ENCODE measurements at regions not wholly inside any gene's neighbourhood (a gene's known extent, or its start where the extent isn't known, plus 50 kb on each side); places are given as distances from the start of the nearest gene placed in this dataset.

GRCh38 chr5:155430192-155430591 lies 416.6 kb downstream of the KIF4B start:
- H3K36me3 ChIP-seq (ENCODE audit: control insufficient read depth, insufficient read depth, low read length), result no peaks in the 10 kb centered on the region
- no peaks in the 10 kb centered on the region; the same call in 1 of the 2 replicates for H3K27me3 ChIP-seq (replicated peaks; ENCODE audit: control insufficient read depth, insufficient read depth, low read length)
- no peak for TF ChIP-seq CTCF (IDR thresholded peaks at IDR 0.05; ENCODE audit: insufficient read depth, low read length, poor library complexity, severe bottlenecking)
- H3K4me3 ChIP-seq (replicated peaks; ENCODE audit: low read depth, low read length), result no peak overlapping the region
- no peak for DNase-seq (ENCODE audit: extremely low read depth, insufficient read length)

- TF ChIP-seq CTCF (IDR thresholded peaks at IDR 0.05; ENCODE audit: insufficient read depth, low read length, poor library complexity, severe bottlenecking), result no peak
- Histone ChIP-seq H3K36me3 (ENCODE audit: control insufficient read depth, insufficient read depth, low read length) (no peaks in the 10 kb centered on the region), H3K4me3 (replicated peaks; ENCODE audit: low read depth, low read length) (no peak overlapping the region), H3K27me3 (replicated peaks; ENCODE audit: control insufficient read depth, insufficient read depth, low read length) (no peaks in the 10 kb centered on the region; the same call in 1 of the 2 replicates)
- no peak for DNase-seq (ENCODE audit: extremely low read depth, insufficient read length)
These were observed 420.7 kb downstream of the KIF4B start for GRCh38 chr5:155434267-155434666.

- no peak for TF ChIP-seq CTCF (IDR thresholded peaks at IDR 0.05; ENCODE audit: insufficient read depth, low read length, poor library complexity, severe bottlenecking)
- Histone ChIP-seq H3K27me3 (replicated peaks; ENCODE audit: control insufficient read depth, insufficient read depth, low read length) (no peaks in the 10 kb centered on the region; the same call in 1 of the 2 replicates), H3K36me3 (ENCODE audit: control insufficient read depth, insufficient read depth, low read length) (no peaks in the 10 kb centered on the region), H3K4me3 (replicated peaks; ENCODE audit: low read depth, low read length) (no peak overlapping the region)
- no peak for DNase-seq (ENCODE audit: extremely low read depth, insufficient read length)
These were observed 421.1 kb downstream of the KIF4B start for GRCh38 chr5:155434681-155435080.

- H3K4me3 ChIP-seq (replicated peaks; ENCODE audit: low read depth, low read length), result no peak overlapping the region
- no peak for TF ChIP-seq CTCF (IDR thresholded peaks at IDR 0.05; ENCODE audit: insufficient read depth, low read length, poor library complexity, severe bottlenecking)
- no peak for DNase-seq (ENCODE audit: extremely low read depth, insufficient read length)
These were observed 428.3 kb downstream of the KIF4B start for GRCh38 chr5:155441849-155442248.

GRCh38 chr5:155451106-155451505 lies 437.6 kb downstream of the KIF4B start:
- TF ChIP-seq CTCF (IDR thresholded peaks at IDR 0.05; ENCODE audit: insufficient read depth, low read length, poor library complexity, severe bottlenecking), result no peak
- Histone ChIP-seq H3K36me3 (ENCODE audit: control insufficient read depth, insufficient read depth, low read length) (no peaks in the 10 kb centered on the region), H3K4me3 (replicated peaks; ENCODE audit: low read depth, low read length) (no peak overlapping the region), H3K27me3 (replicated peaks; ENCODE audit: control insufficient read depth, insufficient read depth, low read length) (no peaks in the 10 kb centered on the region)
- DNase-seq (ENCODE audit: extremely low read depth, insufficient read length), result no peak

More at GRCh38 chr5:155441849-155442248, 428.3 kb downstream of the KIF4B start:
- Histone ChIP-seq H3K36me3 (ENCODE audit: control insufficient read depth, insufficient read depth, low read length) (no peaks in the 10 kb centered on the region), H3K27me3 (replicated peaks; ENCODE audit: control insufficient read depth, insufficient read depth, low read length) (no peaks in the 10 kb centered on the region)

Data from GM06990 (cell line).